Chondrocyte (in vitro differentiated cells): ENCODE measurements at regions not wholly inside any gene's neighbourhood (a gene's known extent, or its start where the extent isn't known, plus 50 kb on each side); places are given as distances from the start of the nearest gene placed in this dataset.

Experiments used
- DNase-seq: peaks from one replicate; pipeline ENCODE4 v3.0.0; 2021; ENCODE audit warnings: mixed read lengths, low spot score
- H3K27ac Mint-ChIP-seq: one replicate; pipeline ENCODE4 v1.8.0; 2021; ENCODE audit warnings: mild to moderate bottlenecking, moderate library complexity, mixed read lengths; ENCODE audit not compliant: unreplicated experiment
- H3K27me3 Mint-ChIP-seq: 2 replicates; pipeline ENCODE4 v1.8.0; 2021; ENCODE audit warnings: low read depth, mixed read lengths
- H3K36me3 Mint-ChIP-seq: 2 replicates; pipeline ENCODE4 v1.8.0; 2021; ENCODE audit warnings: low read depth, mixed read lengths
- H3K4me1 Mint-ChIP-seq: 2 replicates; pipeline ENCODE4 v1.8.0; 2021; ENCODE audit warnings: low read depth, mild to moderate bottlenecking, mixed read lengths
- H3K4me3 Mint-ChIP-seq: one replicate; pipeline ENCODE4 v1.8.0; 2021; ENCODE audit warnings: mild to moderate bottlenecking, moderate library complexity, mixed read lengths; ENCODE audit not compliant: unreplicated experiment
- H3K9me3 Mint-ChIP-seq: 2 replicates; pipeline ENCODE4 v1.8.0; 2021; ENCODE audit warnings: low read depth, mixed read lengths
- TF ChIP-seq, protein P1 (sequence below): fragments of 200-600 bp; sonication (generic); IDR thresholded peaks from 2 replicates; pipeline ENCODE4 v1.5.0; 2021; ENCODE audit warnings: antibody characterized with exemption, mild to moderate bottlenecking, moderate library complexity

DNA sequence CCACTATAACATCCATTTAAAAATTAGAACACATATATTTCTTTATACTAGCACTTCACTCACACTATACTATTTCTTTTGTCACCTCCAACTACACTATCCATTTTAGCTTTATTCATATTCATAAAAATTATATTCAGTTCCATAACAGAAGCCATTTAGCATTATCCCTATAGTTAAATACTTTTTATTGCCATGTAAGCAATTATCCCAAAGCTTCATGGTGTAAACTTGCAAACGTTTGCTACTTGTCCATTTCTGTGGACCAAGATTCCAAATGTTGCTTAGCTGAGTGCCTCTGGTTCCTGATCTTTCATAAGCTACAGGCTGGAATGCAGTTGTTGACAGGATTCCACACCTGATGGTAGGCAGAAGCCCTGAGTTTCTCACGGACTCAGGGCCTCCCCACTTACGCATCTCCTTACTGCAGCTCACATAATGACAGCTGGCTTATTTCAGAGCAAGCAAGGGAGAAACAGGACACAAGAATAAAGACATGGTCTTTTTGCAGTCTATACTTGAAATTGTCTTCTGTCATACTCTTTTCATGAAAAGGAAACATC is 1584.8 kb downstream of the SLITRK5 start:
- Mint-ChIP-seq H3K36me3 (no peaks in the 10 kb centered on the region), H3K9me3 (peaks cover 12% of the 10 kb centered on the region)
- TF ChIP-seq, protein P1, sequence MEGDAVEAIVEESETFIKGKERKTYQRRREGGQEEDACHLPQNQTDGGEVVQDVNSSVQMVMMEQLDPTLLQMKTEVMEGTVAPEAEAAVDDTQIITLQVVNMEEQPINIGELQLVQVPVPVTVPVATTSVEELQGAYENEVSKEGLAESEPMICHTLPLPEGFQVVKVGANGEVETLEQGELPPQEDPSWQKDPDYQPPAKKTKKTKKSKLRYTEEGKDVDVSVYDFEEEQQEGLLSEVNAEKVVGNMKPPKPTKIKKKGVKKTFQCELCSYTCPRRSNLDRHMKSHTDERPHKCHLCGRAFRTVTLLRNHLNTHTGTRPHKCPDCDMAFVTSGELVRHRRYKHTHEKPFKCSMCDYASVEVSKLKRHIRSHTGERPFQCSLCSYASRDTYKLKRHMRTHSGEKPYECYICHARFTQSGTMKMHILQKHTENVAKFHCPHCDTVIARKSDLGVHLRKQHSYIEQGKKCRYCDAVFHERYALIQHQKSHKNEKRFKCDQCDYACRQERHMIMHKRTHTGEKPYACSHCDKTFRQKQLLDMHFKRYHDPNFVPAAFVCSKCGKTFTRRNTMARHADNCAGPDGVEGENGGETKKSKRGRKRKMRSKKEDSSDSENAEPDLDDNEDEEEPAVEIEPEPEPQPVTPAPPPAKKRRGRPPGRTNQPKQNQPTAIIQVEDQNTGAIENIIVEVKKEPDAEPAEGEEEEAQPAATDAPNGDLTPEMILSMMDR, result no peak

GRCh38 chr13:89267734-89268133 is 1596.6 kb downstream of the SLITRK5 start:
- H3K4me3 Mint-ChIP-seq, result no peak overlapping the region
- no peaks in the 10 kb centered on the region for H3K36me3 Mint-ChIP-seq
- no peak for DNase-seq
- H3K9me3 Mint-ChIP-seq, result peaks cover 4% of the 10 kb centered on the region
- no peak overlapping the region for H3K27ac Mint-ChIP-seq
- TF ChIP-seq, protein P1, result no peak
- H3K27me3 Mint-ChIP-seq, result no peaks in the 10 kb centered on the region
- peaks cover 4% of the 10 kb centered on the region for H3K4me1 Mint-ChIP-seq

More for the DNA sequence above, 1584.8 kb downstream of the SLITRK5 start:
- DNase-seq, result no peak
- H3K4me1 Mint-ChIP-seq, result no peaks in the 10 kb centered on the region
- H3K27ac Mint-ChIP-seq, result no peak overlapping the region
- H3K27me3 Mint-ChIP-seq, result no peaks in the 10 kb centered on the region
- H3K4me3 Mint-ChIP-seq, result no peak overlapping the region

DNA sequence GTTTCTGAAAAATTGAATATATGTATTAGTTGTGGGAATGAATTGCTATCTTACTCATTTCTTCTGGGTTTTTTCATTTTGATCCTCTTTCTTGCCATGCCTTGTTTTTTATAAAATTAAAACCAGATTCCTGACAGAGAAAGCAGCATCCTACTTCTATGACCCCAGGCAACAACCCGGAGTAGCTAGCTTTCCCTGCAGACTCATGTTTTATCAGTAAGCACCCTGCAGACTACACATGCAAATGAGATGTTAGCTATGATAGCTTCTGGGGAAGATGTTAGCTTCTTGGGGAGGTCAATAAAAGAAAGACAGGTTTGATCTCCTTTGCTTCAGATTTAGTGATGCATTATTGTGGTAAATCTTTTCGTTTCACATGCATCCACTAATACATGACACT is 1598.6 kb downstream of the SLITRK5 start:
- H3K27ac Mint-ChIP-seq, result no peak overlapping the region
- DNase-seq, result no peak
- TF ChIP-seq, protein P1, result no peak
- H3K4me3 Mint-ChIP-seq, result no peak overlapping the region
- no peaks in the 10 kb centered on the region for H3K36me3 Mint-ChIP-seq
- H3K27me3 Mint-ChIP-seq, result no peaks in the 10 kb centered on the region
- no peaks in the 10 kb centered on the region for H3K9me3 Mint-ChIP-seq
- peaks cover 4% of the 10 kb centered on the region for H3K4me1 Mint-ChIP-seq

DNA sequence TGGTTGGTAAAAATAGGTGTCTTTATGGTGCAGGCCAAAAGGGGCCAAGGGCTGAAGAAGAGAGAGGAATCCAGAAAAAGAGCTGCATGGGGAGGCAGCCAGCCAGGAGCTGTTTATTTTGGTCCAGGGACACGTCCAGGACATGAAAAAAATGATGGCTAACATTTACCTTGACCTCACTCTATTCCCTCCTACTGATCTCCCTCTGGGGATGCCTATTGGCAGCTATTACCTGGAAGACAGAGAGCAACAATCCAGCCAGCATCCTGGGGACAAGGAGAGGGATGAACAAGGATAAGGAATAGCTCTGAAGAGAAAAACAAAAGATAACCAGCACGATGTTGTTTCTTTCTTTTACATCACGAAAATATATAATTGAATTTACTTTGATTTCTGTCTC is 1599.6 kb downstream of the SLITRK5 start:
- Mint-ChIP-seq H3K36me3 (no peaks in the 10 kb centered on the region), H3K27me3 (no peaks in the 10 kb centered on the region), H3K4me3 (no peak overlapping the region), H3K27ac (no peak overlapping the region), H3K9me3 (no peaks in the 10 kb centered on the region), H3K4me1 (peaks cover 4% of the 10 kb centered on the region)
- DNase-seq, result no peak
- TF ChIP-seq, protein P1, result no peak

GRCh38 chr13:89279374-89279773 is 1608.2 kb downstream of the SLITRK5 start:
- TF ChIP-seq, protein P1, result no peak
- DNase-seq, result no peak

More at GRCh38 chr13:89279374-89279773, 1608.2 kb downstream of the SLITRK5 start:
- Mint-ChIP-seq H3K27me3 (no peaks in the 10 kb centered on the region), H3K36me3 (no peaks in the 10 kb centered on the region), H3K4me1 (no peaks in the 10 kb centered on the region), H3K4me3 (no peak overlapping the region), H3K9me3 (no peaks in the 10 kb centered on the region), H3K27ac (no peak overlapping the region)
